GM23338 (cell line): ENCODE measurements at regions not wholly inside any gene's neighbourhood (a gene's known extent, or its start where the extent isn't known, plus 50 kb on each side); places are given as distances from the start of the nearest gene placed in this dataset.

Experiments used
- ATAC-seq: fragments of 200-7000 bp; cut with Tn5 transposase; 3 replicates; pipeline ENCODE4 v1.9.1; 2020
- DNase-seq: peaks from one replicate; pipeline ENCODE4 v3.0.0-alpha.2; 2015; ENCODE audit warnings: low spot score
- H2AFZ ChIP-seq: fragments of 200-600 bp; sonication (generic); 2 replicates; pipeline ENCODE4 v1.8.0; 2016; ENCODE audit warnings: antibody characterized with exemption, mild to moderate bottlenecking, moderate library complexity
- H3F3A ChIP-seq: fragments of 200-600 bp; sonication (generic); replicated peaks from 2 replicates; pipeline ENCODE4 v1.8.0; 2017; ENCODE audit warnings: antibody characterized with exemption, mixed run types, low read depth
- H3K27ac ChIP-seq: fragments of 200-600 bp; sonication (generic); 2 replicates; pipeline ENCODE4 v1.6.1; 2016; ENCODE audit warnings: low read depth
- H3K27me3 ChIP-seq: fragments of 200-600 bp; sonication (generic); 2 replicates; pipeline ENCODE4 v1.8.0; 2016; ENCODE audit warnings: mild to moderate bottlenecking, mixed run types, moderate library complexity; ENCODE audit not compliant: insufficient read depth
- H3K36me3 ChIP-seq: fragments of 200-600 bp; sonication (generic); 2 replicates; pipeline ENCODE4 v1.8.0; 2016; ENCODE audit warnings: mild to moderate bottlenecking; ENCODE audit not compliant: insufficient read depth
- H3K4me1 ChIP-seq: fragments of 200-600 bp; sonication (generic); 2 replicates; pipeline ENCODE4 v1.8.0; 2016; ENCODE audit warnings: mild to moderate bottlenecking, moderate library complexity; ENCODE audit not compliant: insufficient read depth
- H3K4me2 ChIP-seq: fragments of 200-600 bp; sonication (generic); 2 replicates; pipeline ENCODE4 v1.7.1; 2017; ENCODE audit warnings: mixed run types
- H3K4me3 ChIP-seq: fragments of 200-600 bp; sonication (generic); 2 replicates; pipeline ENCODE4 v1.6.1; 2016; ENCODE audit warnings: mixed run types
- H3K79me2 ChIP-seq: fragments of 200-600 bp; sonication (generic); replicated peaks from 2 replicates; pipeline ENCODE4 v1.8.0; 2017; ENCODE audit warnings: mild to moderate bottlenecking; ENCODE audit not compliant: insufficient read depth
- H3K9me2 ChIP-seq: fragments of 200-600 bp; sonication (generic); 2 replicates; pipeline ENCODE4 v1.8.0; 2017; ENCODE audit not compliant: insufficient read depth
- H4K20me1 ChIP-seq: fragments of 200-600 bp; sonication (generic); replicated peaks from 2 replicates; pipeline ENCODE4 v1.8.0; 2017; ENCODE audit warnings: mild to moderate bottlenecking; ENCODE audit not compliant: insufficient read depth
- H3K27ac Mint-ChIP-seq: 2 replicates; pipeline ENCODE4 v1.8.0; 2020; ENCODE audit warnings: inconsistent platforms, mild to moderate bottlenecking, moderate library complexity, mixed read lengths
- H3K27me3 Mint-ChIP-seq: 3 replicates; pipeline ENCODE4 v1.8.0; 2022; ENCODE audit warnings: low read depth, mild to moderate bottlenecking, moderate library complexity, mixed read lengths, inconsistent platforms; ENCODE audit not compliant: insufficient read depth, poor library complexity
- H3K36me3 Mint-ChIP-seq: 3 replicates; pipeline ENCODE4 v1.8.0; 2021; ENCODE audit warnings: low read depth, mild to moderate bottlenecking, inconsistent platforms, moderate library complexity, mixed read lengths
- H3K4me1 Mint-ChIP-seq: 3 replicates; pipeline ENCODE4 v1.8.0; 2020; ENCODE audit warnings: mild to moderate bottlenecking, inconsistent platforms, mixed read lengths
- H3K4me3 Mint-ChIP-seq: 3 replicates; pipeline ENCODE4 v1.8.0; 2021; ENCODE audit warnings: moderate library complexity, mild to moderate bottlenecking, inconsistent platforms, mixed read lengths
- H3K9me3 Mint-ChIP-seq: 3 replicates; pipeline ENCODE4 v1.8.0; 2020; ENCODE audit warnings: moderate library complexity, mild to moderate bottlenecking, inconsistent platforms, mixed read lengths
- CREB1 ChIP-seq: fragments of 250-450 bp; sonication (Bioruptor Pico); IDR thresholded peaks from 2 replicates; pipeline ENCODE4 v1.5.0; 2020; ENCODE audit warnings: low read depth, mild to moderate bottlenecking, moderate library complexity
- CTCF ChIP-seq, 2 experiments: fragments of 200-600 bp in 1 of 2; sonication (generic) in 1 of 2; conservative IDR thresholded peaks; 2 replicates each; pipeline versions ENCODE4 v1.5.1 to v1.6.1; 2016 to 2017; ENCODE audit warnings: antibody characterized with exemption in 2 of 2, low read depth in 2 of 2, mild to moderate bottlenecking in 2 of 2, moderate library complexity in 1 of 2
- ETS1 ChIP-seq: IDR thresholded peaks from 2 replicates; pipeline ENCODE4 v1.6.1; 2016; ENCODE audit warnings: antibody characterized with exemption
- EZH2 ChIP-seq: fragments of 200-600 bp; sonication (generic); IDR thresholded peaks from one replicate; pipeline ENCODE4 v1.8.0; 2017; ENCODE audit warnings: antibody characterized with exemption, mild to moderate bottlenecking, low read depth; ENCODE audit not compliant: unreplicated experiment
- EZH2phosphoT487 ChIP-seq: fragments of 200-600 bp; sonication (generic); IDR thresholded peaks from one replicate; pipeline ENCODE4 v1.8.1; 2018; ENCODE audit warnings: antibody characterized with exemption; ENCODE audit not compliant: unreplicated experiment
- JUNB ChIP-seq: IDR thresholded peaks from one replicate; pipeline ENCODE4 v1.6.1; 2016; ENCODE audit warnings: antibody characterized with exemption; ENCODE audit not compliant: unreplicated experiment
- NANOG ChIP-seq: IDR thresholded peaks from 2 replicates; pipeline ENCODE4 v1.6.1; 2016; ENCODE audit warnings: antibody characterized with exemption, borderline replicate concordance
- POLR2AphosphoS5 ChIP-seq: IDR thresholded peaks from 2 replicates; pipeline ENCODE4 v1.6.1; 2016; ENCODE audit warnings: antibody characterized with exemption, low read depth
- REST ChIP-seq: IDR thresholded peaks from one replicate; pipeline ENCODE4 v1.6.1; 2018; ENCODE audit warnings: antibody characterized with exemption; ENCODE audit not compliant: unreplicated experiment
- STAT1 ChIP-seq: IDR thresholded peaks from one replicate; pipeline ENCODE4 v1.6.1; 2016; ENCODE audit warnings: antibody characterized with exemption; ENCODE audit not compliant: unreplicated experiment
- ZNF114 ChIP-seq: fragments of 250-450 bp; sonication (Bioruptor Pico); IDR thresholded peaks from 2 replicates; pipeline ENCODE4 v1.5.0; 2020; ENCODE audit warnings: mild to moderate bottlenecking, moderate library complexity
- ZNF331 ChIP-seq: fragments of 250-450 bp; sonication (Bioruptor Pico); IDR thresholded peaks from 2 replicates; pipeline ENCODE4 v1.5.0; 2020; ENCODE audit warnings: low read depth, mild to moderate bottlenecking, moderate library complexity
- ZNF462 ChIP-seq: fragments of 250-450 bp; sonication (Bioruptor Pico); IDR thresholded peaks from 2 replicates; pipeline ENCODE4 v1.5.0; 2020; ENCODE audit warnings: mild to moderate bottlenecking, moderate library complexity

- no peak for TF ChIP-seq ZNF462 (CRISPR knock-in tag)
Observed at GRCh38 chr9:29800821-29801220, 2227.5 kb upstream of the C9orf72 start (continued).

- H3K27ac Mint-ChIP-seq = no peak overlapping the region
- no peak for ATAC-seq
- H3K4me3 ChIP-seq = no peak overlapping the region
- H3K36me3 ChIP-seq = no peaks in the 10 kb centered on the region
- no peaks in the 10 kb centered on the region for H3K4me1 ChIP-seq
- H4K20me1 ChIP-seq = no peaks in the 10 kb centered on the region
- DNase-seq = no peak
- H3K27me3 Mint-ChIP-seq = no peaks in the 10 kb centered on the region
- H3K27ac ChIP-seq = no peak overlapping the region
- no peaks in the 10 kb centered on the region for H3K79me2 ChIP-seq
- no peak overlapping the region for H2AFZ ChIP-seq
- no peaks in the 10 kb centered on the region; the same call in 2 of the 3 replicates for H3K4me1 Mint-ChIP-seq
- no peaks in the 10 kb centered on the region for H3F3A ChIP-seq
- no peak overlapping the region for H3K4me3 Mint-ChIP-seq
- H3K36me3 Mint-ChIP-seq = no peaks in the 10 kb centered on the region
- H3K9me3 Mint-ChIP-seq = no peaks in the 10 kb centered on the region
- no peak overlapping the region for H3K4me2 ChIP-seq
- no peaks in the 10 kb centered on the region for H3K9me2 ChIP-seq
- H3K27me3 ChIP-seq = no peaks in the 10 kb centered on the region
- no peak for TF ChIP-seq ZNF331
- no peak for TF ChIP-seq CREB1 (CRISPR knock-in tag)
- no peak for TF ChIP-seq CTCF (conservative IDR thresholded peaks at IDR 0.05; ENCODE audit: low read depth in 2 of 2)
- no peak for TF ChIP-seq JUNB
- no peak for TF ChIP-seq EZH2
- no peak for TF ChIP-seq EZH2phosphoT487
- no peak for TF ChIP-seq NANOG
- no peak for TF ChIP-seq POLR2AphosphoS5
- TF ChIP-seq ETS1 = no peak
- no peak for TF ChIP-seq ZNF114 (CRISPR knock-in tag)
- no peak for TF ChIP-seq REST
- no peak for TF ChIP-seq STAT1
Observed at GRCh38 chr9:29802454-29802853, 2229.2 kb upstream of the C9orf72 start.
